Keratinocyte (primary cell): ENCODE measurements at regions not wholly inside any gene's neighbourhood (a gene's known extent, or its start where the extent isn't known, plus 50 kb on each side); places are given as distances from the start of the nearest gene placed in this dataset.

Source experiments
- DNase-seq: peaks from one replicate; pipeline ENCODE4 v3.0.0-alpha.2; 2011; ENCODE audit warnings: low read depth, missing footprints, low spot score
- FAIRE-seq: peaks from 2 replicates; lab custom pipeline; 2011; peaks lifted over from hg19 to GRCh38; lab: Jason Lieb, UNC
- H2AFZ ChIP-seq: 2 replicates; pipeline ENCODE4 v1.6.0; 2012; ENCODE audit warnings: low read length, control low read depth, inconsistent platforms; ENCODE audit not compliant: control insufficient read depth
- H3K27ac ChIP-seq: 2 replicates; pipeline ENCODE4 v1.5.1; 2011; ENCODE audit warnings: low read length; ENCODE audit not compliant: control insufficient read depth, insufficient read depth
- H3K27me3 ChIP-seq: 3 replicates; pipeline ENCODE4 v1.6.0; 2011; ENCODE audit warnings: low read length; ENCODE audit not compliant: control insufficient read depth, insufficient read depth; ENCODE audit errors: extremely low read depth
- H3K36me3 ChIP-seq, 2 experiments: 2 replicates in 1 of 2; 3 replicates in 1 of 2; pipeline ENCODE4 v1.5.1; 2011; ENCODE audit warnings: low read length in 2 of 2, mild to moderate bottlenecking in 1 of 2; ENCODE audit not compliant: control insufficient read depth in 2 of 2, insufficient read depth in 2 of 2; ENCODE audit errors: extremely low read depth in 1 of 2
- H3K4me1 ChIP-seq: 3 replicates; pipeline ENCODE4 v1.5.1; 2011; ENCODE audit warnings: low read length; ENCODE audit not compliant: control insufficient read depth, insufficient read depth; ENCODE audit errors: extremely low read depth
- H3K4me2 ChIP-seq: 3 replicates; pipeline ENCODE4 v1.6.0; 2011; ENCODE audit warnings: low read depth, low read length; ENCODE audit not compliant: control insufficient read depth, insufficient read depth; ENCODE audit errors: extremely low read depth
- H3K4me3 ChIP-seq, 3 experiments: fragments of 200-600 bp in 1 of 3; sonication (generic) in 1 of 3; 2 replicates in 2 of 3; 3 replicates in 1 of 3; pipeline ENCODE4 v1.5.1; 2011 to 2016; ENCODE audit warnings: low read length in 3 of 3, mild to moderate bottlenecking in 3 of 3, control low read depth in 2 of 3, inconsistent platforms in 1 of 3, low read depth in 1 of 3, mixed read lengths in 1 of 3, mixed run types in 1 of 3, moderate library complexity in 1 of 3; ENCODE audit not compliant: control insufficient read depth in 2 of 3, insufficient read depth in 2 of 3; ENCODE audit errors: extremely low read depth in 1 of 3
- H3K79me2 ChIP-seq: 2 replicates; pipeline ENCODE4 v1.6.0; 2012; ENCODE audit warnings: low read length; ENCODE audit not compliant: control insufficient read depth, insufficient read depth
- H3K9ac ChIP-seq: 3 replicates; pipeline ENCODE4 v1.6.0; 2011; ENCODE audit warnings: low read length; ENCODE audit not compliant: control insufficient read depth, insufficient read depth; ENCODE audit errors: extremely low read depth
- H3K9me1 ChIP-seq: 3 replicates; pipeline ENCODE4 v1.6.0; 2011; ENCODE audit warnings: low read length; ENCODE audit not compliant: control insufficient read depth, insufficient read depth; ENCODE audit errors: extremely low read depth
- H3K9me3 ChIP-seq: 2 replicates; pipeline ENCODE4 v1.5.1; 2012; ENCODE audit warnings: low read depth, low read length; ENCODE audit not compliant: control insufficient read depth
- H4K20me1 ChIP-seq: 3 replicates; pipeline ENCODE4 v1.6.0; 2011; ENCODE audit warnings: low read length; ENCODE audit not compliant: control insufficient read depth, insufficient read depth; ENCODE audit errors: extremely low read depth
- EZH2 ChIP-seq: IDR thresholded peaks from one replicate; pipeline ENCODE4 v1.6.1; 2012; ENCODE audit warnings: inconsistent platforms, mild to moderate bottlenecking, low read length, moderate library complexity
- dilution Hi-C: fragments of 300-500 bp; cut with MboI; formaldehyde crosslinking; loops from one replicate; pipeline ENCODE4 v1.7.0; 2020; ENCODE audit warnings: low sequenced_read_pairs; ENCODE audit not compliant: extremely low pct_ligation_motif_present
- TF ChIP-seq, protein P1 (sequence below), 3 experiments: IDR thresholded peaks in 1 of 3; conservative IDR thresholded peaks in 1 of 3; optimal IDR thresholded peaks in 1 of 3; 2 replicates in 2 of 3; 3 replicates in 1 of 3; pipeline versions ENCODE3 to v1.5.1; 2011; ENCODE audit warnings: low read length in 3 of 3, mild to moderate bottlenecking in 3 of 3, moderate library complexity in 2 of 3, control low read depth in 1 of 3, inconsistent platforms in 1 of 3; ENCODE audit not compliant: insufficient read depth in 2 of 3; ENCODE audit errors: extremely low read depth in 1 of 3

DNA sequence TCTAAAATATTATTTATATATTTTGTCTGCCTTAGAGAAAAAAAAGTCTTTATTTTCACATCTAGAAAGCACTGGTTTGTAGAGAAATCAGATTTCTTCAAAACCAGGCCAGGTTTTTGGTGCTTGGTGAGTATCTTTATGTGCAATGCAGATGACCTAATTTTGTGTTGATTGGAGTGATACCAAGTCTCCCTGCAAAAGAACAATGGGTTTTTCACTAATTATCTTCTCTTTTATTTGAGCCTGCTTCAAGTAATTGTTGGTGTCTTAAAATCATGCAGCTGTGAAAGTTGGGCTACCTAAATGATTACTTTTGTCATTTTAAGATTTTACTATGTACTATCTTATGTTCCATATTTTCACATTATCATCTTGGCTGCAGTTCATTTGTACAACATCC is 874.7 kb downstream of the TFAP2A start:
- H3K9me3 ChIP-seq, result no peaks in the 10 kb centered on the region
- no peaks in the 10 kb centered on the region for H4K20me1 ChIP-seq
- H3K9me1 ChIP-seq, result no peaks in the 10 kb centered on the region
- no peaks in the 10 kb centered on the region for H3K27me3 ChIP-seq
- H3K4me1 ChIP-seq, result no peaks in the 10 kb centered on the region
- no peak overlapping the region for H3K4me3 ChIP-seq
- dilution Hi-C loops, result no loop called here
- H3K36me3 ChIP-seq, result no peaks in the 10 kb centered on the region
- FAIRE-seq, result no peak
- DNase-seq, result no peak
- H3K79me2 ChIP-seq, result no peaks in the 10 kb centered on the region
- H3K4me2 ChIP-seq, result no peak overlapping the region
- TF ChIP-seq EZH2, result no peak
- TF ChIP-seq, protein P1, sequence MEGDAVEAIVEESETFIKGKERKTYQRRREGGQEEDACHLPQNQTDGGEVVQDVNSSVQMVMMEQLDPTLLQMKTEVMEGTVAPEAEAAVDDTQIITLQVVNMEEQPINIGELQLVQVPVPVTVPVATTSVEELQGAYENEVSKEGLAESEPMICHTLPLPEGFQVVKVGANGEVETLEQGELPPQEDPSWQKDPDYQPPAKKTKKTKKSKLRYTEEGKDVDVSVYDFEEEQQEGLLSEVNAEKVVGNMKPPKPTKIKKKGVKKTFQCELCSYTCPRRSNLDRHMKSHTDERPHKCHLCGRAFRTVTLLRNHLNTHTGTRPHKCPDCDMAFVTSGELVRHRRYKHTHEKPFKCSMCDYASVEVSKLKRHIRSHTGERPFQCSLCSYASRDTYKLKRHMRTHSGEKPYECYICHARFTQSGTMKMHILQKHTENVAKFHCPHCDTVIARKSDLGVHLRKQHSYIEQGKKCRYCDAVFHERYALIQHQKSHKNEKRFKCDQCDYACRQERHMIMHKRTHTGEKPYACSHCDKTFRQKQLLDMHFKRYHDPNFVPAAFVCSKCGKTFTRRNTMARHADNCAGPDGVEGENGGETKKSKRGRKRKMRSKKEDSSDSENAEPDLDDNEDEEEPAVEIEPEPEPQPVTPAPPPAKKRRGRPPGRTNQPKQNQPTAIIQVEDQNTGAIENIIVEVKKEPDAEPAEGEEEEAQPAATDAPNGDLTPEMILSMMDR (optimal IDR thresholded peaks at IDR 0.05 in 1 of 3, IDR thresholded peaks at IDR 0.05 in 1 of 3, conservative IDR thresholded peaks at IDR 0.05 in 1 of 3; ENCODE audit: extremely low read depth in 1 of 3, insufficient read depth in 2 of 3, low read length in 3 of 3), result no peak
- no peak overlapping the region for H3K9ac ChIP-seq
- H3K27ac ChIP-seq, result no peak overlapping the region
- H2AFZ ChIP-seq, result no peak overlapping the region

DNA sequence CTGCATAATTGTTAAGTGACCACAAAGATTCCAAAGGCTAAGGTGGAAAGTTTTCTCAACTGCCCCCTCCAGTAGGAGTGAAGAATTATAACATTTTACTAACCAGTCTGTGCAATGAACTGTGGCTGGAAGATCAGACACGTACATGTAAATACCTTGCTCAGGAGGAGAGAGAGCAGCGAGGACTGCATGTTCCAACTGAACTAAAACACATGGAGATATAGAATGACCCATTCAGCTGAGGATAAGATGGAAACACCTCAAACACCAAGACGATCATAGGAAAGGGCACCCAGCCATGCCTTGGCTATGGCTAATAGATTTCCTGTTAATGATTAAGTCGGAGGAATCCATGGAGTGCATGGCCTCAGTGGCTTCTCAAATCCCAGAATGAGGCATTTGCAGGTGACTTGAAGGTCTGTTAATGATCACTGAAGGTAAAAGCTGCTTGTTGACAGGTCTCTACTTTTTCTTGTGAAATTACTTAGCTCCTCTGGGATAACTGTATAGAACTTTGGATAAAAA is 875.6 kb downstream of the TFAP2A start:
- Histone ChIP-seq H4K20me1 (no peaks in the 10 kb centered on the region), H3K9me3 (no peaks in the 10 kb centered on the region), H3K36me3 (no peaks in the 10 kb centered on the region), H2AFZ (no peak overlapping the region), H3K9ac (no peak overlapping the region), H3K27me3 (no peaks in the 10 kb centered on the region), H3K4me1 (no peaks in the 10 kb centered on the region), H3K79me2 (no peaks in the 10 kb centered on the region), H3K4me3 (no peak overlapping the region), H3K4me2 (no peak overlapping the region), H3K27ac (no peak overlapping the region), H3K9me1 (no peaks in the 10 kb centered on the region)
- dilution Hi-C loops, result no loop called here
- TF ChIP-seq, protein P1 (optimal IDR thresholded peaks at IDR 0.05 in 1 of 3, IDR thresholded peaks at IDR 0.05 in 1 of 3, conservative IDR thresholded peaks at IDR 0.05 in 1 of 3; ENCODE audit: extremely low read depth in 1 of 3, insufficient read depth in 2 of 3, low read length in 3 of 3), result no peak
- no peak for TF ChIP-seq EZH2
- DNase-seq, result no peak
- FAIRE-seq, result no peak
